Cardiac muscle cell (in vitro differentiated cells and primary cell): ENCODE measurements at regions not wholly inside any gene's neighbourhood (a gene's known extent, or its start where the extent isn't known, plus 50 kb on each side); places are given as distances from the start of the nearest gene placed in this dataset.

Experiments
- DNase-seq, 2 donors: peaks; one replicate each; pipeline versions ENCODE4 v3.0.0 to v3.0.0-alpha.2; 2010 to 2017; ENCODE audit warnings: low read depth in 1 of 2, low spot score in 1 of 2
- H3K27ac ChIP-seq: fragments of 200-600 bp; sonication (generic); 2 replicates; pipeline ENCODE4 v1.5.1; 2016
- H3K27me3 ChIP-seq: fragments of 200-600 bp; sonication (generic); 2 replicates; pipeline ENCODE4 v1.6.0; 2016; ENCODE audit warnings: control low read depth
- H3K36me3 ChIP-seq: fragments of 200-600 bp; sonication (generic); 2 replicates; pipeline ENCODE4 v1.5.1; 2016; ENCODE audit warnings: control low read depth
- H3K4me1 ChIP-seq: fragments of 200-600 bp; sonication (generic); 2 replicates; pipeline ENCODE4 v1.8.1; 2017; ENCODE audit warnings: low read depth, mild to moderate bottlenecking, mixed run types
- H3K4me3 ChIP-seq: fragments of 200-600 bp; sonication (generic); 2 replicates; pipeline ENCODE4 v1.5.1; 2016; ENCODE audit warnings: mild to moderate bottlenecking
- H3K9me3 ChIP-seq: fragments of 200-600 bp; sonication (generic); 2 replicates; pipeline ENCODE4 v1.5.1; 2017; ENCODE audit warnings: low read depth, mild to moderate bottlenecking, control low read depth
- TF ChIP-seq, protein P1 (sequence below): IDR thresholded peaks from 2 replicates; pipeline ENCODE4 v1.5.1; 2012; ENCODE audit warnings: low read depth, mild to moderate bottlenecking, low read length

DNA sequence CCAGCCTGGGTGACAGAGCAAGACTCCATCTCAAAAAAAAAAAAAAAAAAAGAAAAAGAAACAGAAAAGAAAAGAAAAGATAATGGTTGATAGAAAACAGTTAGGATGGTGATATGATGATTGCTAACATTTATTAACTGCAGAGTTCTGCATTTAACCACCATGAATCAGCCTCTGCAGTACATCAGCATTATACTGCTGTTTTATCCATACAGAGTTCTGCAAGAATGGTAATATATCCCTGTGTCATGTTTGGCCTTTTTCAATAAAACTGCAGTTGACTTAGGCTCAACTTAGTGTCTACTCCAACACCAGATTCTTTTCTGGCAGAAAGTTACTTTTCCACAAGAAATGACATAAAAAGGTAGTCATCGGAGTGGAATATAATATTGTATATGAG, 62.6 kb downstream of the DUSP6 start:
- TF ChIP-seq, protein P1, sequence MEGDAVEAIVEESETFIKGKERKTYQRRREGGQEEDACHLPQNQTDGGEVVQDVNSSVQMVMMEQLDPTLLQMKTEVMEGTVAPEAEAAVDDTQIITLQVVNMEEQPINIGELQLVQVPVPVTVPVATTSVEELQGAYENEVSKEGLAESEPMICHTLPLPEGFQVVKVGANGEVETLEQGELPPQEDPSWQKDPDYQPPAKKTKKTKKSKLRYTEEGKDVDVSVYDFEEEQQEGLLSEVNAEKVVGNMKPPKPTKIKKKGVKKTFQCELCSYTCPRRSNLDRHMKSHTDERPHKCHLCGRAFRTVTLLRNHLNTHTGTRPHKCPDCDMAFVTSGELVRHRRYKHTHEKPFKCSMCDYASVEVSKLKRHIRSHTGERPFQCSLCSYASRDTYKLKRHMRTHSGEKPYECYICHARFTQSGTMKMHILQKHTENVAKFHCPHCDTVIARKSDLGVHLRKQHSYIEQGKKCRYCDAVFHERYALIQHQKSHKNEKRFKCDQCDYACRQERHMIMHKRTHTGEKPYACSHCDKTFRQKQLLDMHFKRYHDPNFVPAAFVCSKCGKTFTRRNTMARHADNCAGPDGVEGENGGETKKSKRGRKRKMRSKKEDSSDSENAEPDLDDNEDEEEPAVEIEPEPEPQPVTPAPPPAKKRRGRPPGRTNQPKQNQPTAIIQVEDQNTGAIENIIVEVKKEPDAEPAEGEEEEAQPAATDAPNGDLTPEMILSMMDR: no peak
- Histone ChIP-seq H3K4me3 (no peak overlapping the region), H3K27me3 (no peaks in the 10 kb centered on the region), H3K9me3 (no peaks in the 10 kb centered on the region), H3K27ac (no peak overlapping the region), H3K4me1 (no peaks in the 10 kb centered on the region), H3K36me3 (no peaks in the 10 kb centered on the region)
- no peak for DNase-seq

DNA sequence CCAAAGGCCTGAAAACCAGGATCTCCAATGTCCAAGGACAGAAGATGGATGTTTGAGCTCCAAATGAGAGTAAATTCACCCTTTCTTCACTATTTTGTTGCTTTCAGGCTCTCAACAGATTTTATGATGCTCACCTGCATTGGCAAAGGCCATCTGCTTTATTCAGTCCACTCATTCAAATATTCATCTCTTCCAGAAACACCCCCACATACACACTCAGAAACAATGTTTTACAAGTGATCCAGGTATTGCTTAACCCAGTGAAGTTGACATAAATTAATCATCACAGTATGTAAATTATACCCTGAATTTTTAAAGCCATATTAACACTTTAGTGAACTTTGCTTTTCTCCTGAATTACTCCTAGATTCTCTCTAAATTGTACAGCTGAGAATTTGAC, 63.3 kb downstream of the DUSP6 start:
- no peaks in the 10 kb centered on the region for H3K9me3 ChIP-seq
- no peaks in the 10 kb centered on the region for H3K27me3 ChIP-seq
- H3K4me1 ChIP-seq: no peaks in the 10 kb centered on the region
- no peak for DNase-seq
- no peaks in the 10 kb centered on the region for H3K36me3 ChIP-seq
- TF ChIP-seq, protein P1: no peak
- no peak overlapping the region for H3K4me3 ChIP-seq
- no peak overlapping the region for H3K27ac ChIP-seq

DNA sequence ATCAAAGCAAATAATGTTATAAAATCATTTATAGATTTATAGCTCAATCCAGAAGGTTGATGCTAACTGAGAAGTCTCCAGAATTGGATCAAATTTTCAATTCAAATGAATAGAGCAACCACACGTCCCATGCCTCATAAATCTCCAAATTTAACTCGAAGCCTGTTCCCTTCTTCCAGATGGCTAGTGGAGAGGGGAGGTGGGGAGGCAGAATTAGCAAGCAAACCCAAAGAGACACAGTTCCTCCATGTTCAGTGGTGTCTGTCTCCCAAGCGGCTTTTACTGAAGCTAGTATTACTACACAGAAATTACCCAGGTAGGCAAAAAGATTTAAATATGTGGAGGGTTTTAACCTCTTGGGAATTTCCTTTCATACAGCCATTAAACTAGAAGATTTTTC, 65.8 kb downstream of the DUSP6 start:
- TF ChIP-seq, protein P1: no peak
- DNase-seq: no peak
- Histone ChIP-seq H3K36me3 (no peaks in the 10 kb centered on the region), H3K4me1 (no peaks in the 10 kb centered on the region), H3K27ac (no peak overlapping the region), H3K9me3 (no peaks in the 10 kb centered on the region), H3K27me3 (no peaks in the 10 kb centered on the region), H3K4me3 (no peak overlapping the region)

DNA sequence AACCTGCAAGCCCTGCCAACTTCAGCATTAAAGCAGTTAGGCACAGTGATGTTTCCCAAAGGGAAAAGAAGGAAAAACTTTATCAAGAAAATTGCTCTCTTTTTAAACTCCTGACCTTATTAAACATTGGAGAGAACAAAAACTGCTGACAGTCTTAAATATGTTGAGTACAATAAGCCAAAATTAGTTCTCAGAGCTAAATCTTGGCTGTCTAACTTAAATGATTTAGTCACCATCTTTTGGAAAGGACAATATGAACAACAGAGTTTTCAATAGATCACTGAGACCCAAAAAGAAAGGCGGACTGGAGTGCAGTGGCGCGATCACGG, 70.8 kb downstream of the DUSP6 start:
- Histone ChIP-seq H3K36me3 (no peaks in the 10 kb centered on the region), H3K27me3 (no peaks in the 10 kb centered on the region), H3K4me3 (no peak overlapping the region), H3K27ac (no peak overlapping the region), H3K4me1 (no peaks in the 10 kb centered on the region), H3K9me3 (no peaks in the 10 kb centered on the region)
- DNase-seq: no peak
- TF ChIP-seq, protein P1: no peak

DNA sequence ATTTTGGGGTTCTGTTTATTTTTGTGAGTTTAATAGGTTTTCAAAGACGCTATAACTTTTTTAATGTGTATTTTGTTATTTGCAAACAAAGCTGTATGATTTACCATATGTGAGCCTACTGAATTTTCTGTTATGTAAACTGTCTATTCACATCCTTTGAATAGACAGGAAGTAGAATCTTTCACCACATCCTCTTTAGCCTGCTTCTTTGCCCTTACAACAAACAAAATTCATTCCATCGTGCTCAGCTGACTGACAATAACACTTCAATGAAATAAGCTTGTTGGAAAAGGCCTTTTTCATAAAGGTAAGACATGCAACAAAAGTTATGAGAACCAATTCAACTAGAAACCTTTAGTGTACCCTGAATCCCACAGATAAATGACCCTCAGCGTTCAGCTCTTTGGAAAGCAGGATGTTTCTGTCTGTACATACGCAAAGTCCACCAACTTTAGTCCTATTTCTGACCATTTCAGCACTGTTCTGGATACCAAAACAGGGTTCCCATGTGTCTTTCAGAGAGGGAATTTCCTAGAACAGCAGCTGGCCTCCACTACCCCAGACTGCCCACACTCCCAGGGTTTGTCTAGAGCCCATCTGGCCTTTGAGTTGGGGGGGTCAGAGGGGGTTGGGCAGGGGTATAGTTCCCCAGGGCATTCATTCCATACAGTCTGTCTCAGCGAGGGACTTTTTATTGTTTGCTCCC, 71.3 kb downstream of the DUSP6 start:
- Histone ChIP-seq H3K4me1 (no peaks in the 10 kb centered on the region), H3K36me3 (no peaks in the 10 kb centered on the region), H3K27ac (no peak overlapping the region), H3K9me3 (no peaks in the 10 kb centered on the region), H3K4me3 (no peak overlapping the region), H3K27me3 (no peaks in the 10 kb centered on the region)
- TF ChIP-seq, protein P1: no peak
- peak in 1 of 2 donors; percentile 30 for DNase-seq
